Prostate gland (tissue), 2 donors: ENCODE measurements at regions not wholly inside any gene's neighbourhood (a gene's known extent, or its start where the extent isn't known, plus 50 kb on each side); places are given as distances from the start of the nearest gene placed in this dataset.

ENCODE experiments used
- CTCF ChIP-seq, 4 experiments: fragments of 200-600 bp in 2 of 4; fragments of 450-650 bp in 2 of 4; sonication (generic) in 2 of 4; IDR thresholded peaks; 1 replicate in 3 of 4; 2 replicates in 1 of 4; pipeline ENCODE4 v1.5.1; 2016 to 2019; ENCODE audit warnings: antibody characterized with exemption in 4 of 4, mild to moderate bottlenecking in 2 of 4, moderate library complexity in 2 of 4
- POLR2A ChIP-seq: fragments of 450-650 bp; IDR thresholded peaks from one replicate; pipeline ENCODE4 v1.6.1; 2016; ENCODE audit warnings: antibody characterized with exemption, mild to moderate bottlenecking
- POLR2AphosphoS5 ChIP-seq: sonication (generic); formaldehyde crosslinking; IDR thresholded peaks from one replicate; pipeline ENCODE4 v1.6.1; 2017; ENCODE audit warnings: antibody characterized with exemption

DNA sequence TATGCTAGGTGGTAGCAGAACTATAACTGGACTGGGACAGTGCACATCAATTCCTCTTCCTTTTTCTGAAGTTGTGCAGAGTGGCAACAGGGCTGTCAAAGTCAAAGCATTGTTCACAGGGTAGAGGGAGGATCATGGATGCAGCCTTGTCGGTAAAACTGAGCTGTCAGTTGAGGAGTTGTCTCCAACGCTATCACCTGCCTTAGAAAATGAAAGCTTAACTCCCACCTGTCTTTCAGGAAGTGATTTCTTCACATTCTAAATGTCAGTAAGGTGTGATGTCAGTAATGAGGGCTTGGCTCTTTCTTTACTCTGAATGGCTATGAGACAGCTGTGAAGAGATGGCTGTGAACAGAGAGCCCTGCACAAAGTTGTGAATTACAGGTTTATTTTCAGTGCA is 66.4 kb upstream of the BANK1 start:
- TF ChIP-seq CTCF (IDR thresholded peaks at IDR 0.05) (no peak), POLR2A (no peak), POLR2AphosphoS5 (no peak)
